Dermis blood vessel endothelial cell (primary cell): ENCODE measurements at regions not wholly inside any gene's neighbourhood (a gene's known extent, or its start where the extent isn't known, plus 50 kb on each side); places are given as distances from the start of the nearest gene placed in this dataset.

Source experiments
- DNase-seq: peaks from one replicate; pipeline ENCODE4 v3.0.0; 2010

- DNase-seq = no peak
Measured at GRCh38 chr11:127677660-127678425, 677.3 kb upstream of the KIRREL3 start.

GRCh38 chr11:127675581-127675980 lies 675.0 kb upstream of the KIRREL3 start:
- no peak for DNase-seq

GRCh38 chr11:127674754-127675153 lies 674.2 kb upstream of the KIRREL3 start:
- no peak for DNase-seq

- no peak for DNase-seq
Measured at GRCh38 chr11:127670374-127671119, 670.0 kb upstream of the KIRREL3 start.

- peak; percentile 7 for DNase-seq
Measured at GRCh38 chr11:127656116-127656836, 655.7 kb upstream of the KIRREL3 start.

GRCh38 chr11:127653076-127653475 lies 652.5 kb upstream of the KIRREL3 start:
- no peak for DNase-seq

GRCh38 chr11:127651888-127652221 lies 651.3 kb upstream of the KIRREL3 start:
- no peak for DNase-seq

- DNase-seq = peak; percentile 22
Measured at GRCh38 chr11:127651175-127651887, 650.8 kb upstream of the KIRREL3 start.

GRCh38 chr11:127649958-127650357 lies 649.4 kb upstream of the KIRREL3 start:
- DNase-seq = no peak

GRCh38 chr11:127649071-127649470 lies 648.5 kb upstream of the KIRREL3 start:
- no peak for DNase-seq

- DNase-seq = no peak
Measured at GRCh38 chr11:127648583-127648982, 648.0 kb upstream of the KIRREL3 start.

- no peak for DNase-seq
Measured at GRCh38 chr11:127644366-127644765, 643.8 kb upstream of the KIRREL3 start.

GRCh38 chr11:127643268-127644058 lies 642.9 kb upstream of the KIRREL3 start:
- no peak for DNase-seq

- peak; percentile 26 for DNase-seq
Measured at GRCh38 chr11:127640561-127641451, 640.2 kb upstream of the KIRREL3 start.

- peak; percentile 21 for DNase-seq
Measured at GRCh38 chr11:127639916-127640315, 639.3 kb upstream of the KIRREL3 start.

- no peak for DNase-seq
Measured at GRCh38 chr11:127632976-127633680, 632.6 kb upstream of the KIRREL3 start.

GRCh38 chr11:127632546-127632945 lies 632.0 kb upstream of the KIRREL3 start:
- DNase-seq = no peak

- no peak for DNase-seq
Measured at GRCh38 chr11:127631974-127632373, 631.4 kb upstream of the KIRREL3 start.

GRCh38 chr11:127629200-127629599 lies 628.6 kb upstream of the KIRREL3 start:
- no peak for DNase-seq

- no peak for DNase-seq
Measured at GRCh38 chr11:127628458-127628785, 627.9 kb upstream of the KIRREL3 start.
